GM21360 (cell line): ENCODE measurements at regions not wholly inside any gene's neighbourhood (a gene's known extent, or its start where the extent isn't known, plus 50 kb on each side); places are given as distances from the start of the nearest gene placed in this dataset.

Experiments used
- ATAC-seq: cut with Tn5 transposase; IDR thresholded peaks from one replicate; pipeline ENCODE4 v1.9.1; 2021; ENCODE audit warnings: mild to moderate bottlenecking, moderate library complexity; ENCODE audit not compliant: unreplicated experiment

- no peak for ATAC-seq
These were observed 261.0 kb downstream of the PDGFC start for GRCh38 chr4:156710365-156711192.

DNA sequence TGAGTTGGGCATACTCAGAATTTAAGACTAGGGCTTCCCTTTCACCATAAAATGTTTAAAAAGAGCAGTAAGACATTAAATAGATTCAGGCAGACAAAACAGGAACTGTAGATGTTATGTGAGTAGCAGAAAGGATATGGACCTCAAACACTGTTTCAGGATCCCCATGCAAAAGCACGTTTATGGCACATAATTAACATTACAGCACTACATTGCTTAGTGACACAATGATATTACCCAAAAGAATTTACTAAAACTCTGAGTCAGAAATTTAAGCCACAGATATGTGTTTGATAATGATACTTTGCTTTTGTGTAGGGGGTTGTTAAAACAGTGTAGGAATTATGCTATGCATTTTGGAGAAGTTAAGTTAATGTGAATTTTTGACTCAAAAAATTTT lies 266.3 kb downstream of the PDGFC start:
- no peak for ATAC-seq

DNA sequence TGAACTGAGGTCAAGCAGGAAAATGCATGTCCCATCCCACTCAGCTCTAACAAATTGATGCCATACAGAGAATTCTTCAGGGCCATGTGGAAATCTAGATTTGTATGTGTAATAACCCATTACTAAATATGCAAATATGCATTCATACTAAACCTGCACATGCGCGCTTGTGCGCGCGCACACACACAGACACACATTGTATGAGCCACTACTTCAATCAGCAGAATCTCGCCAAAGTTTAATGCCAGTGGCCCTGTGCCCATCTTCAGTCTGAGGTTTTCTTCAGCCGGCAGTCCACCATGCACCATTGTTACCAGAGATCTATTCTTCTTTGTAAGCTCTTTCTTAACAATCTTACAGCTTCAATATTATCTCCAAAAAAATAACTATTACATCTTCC lies 276.4 kb downstream of the PDGFC start:
- no peak for ATAC-seq

DNA sequence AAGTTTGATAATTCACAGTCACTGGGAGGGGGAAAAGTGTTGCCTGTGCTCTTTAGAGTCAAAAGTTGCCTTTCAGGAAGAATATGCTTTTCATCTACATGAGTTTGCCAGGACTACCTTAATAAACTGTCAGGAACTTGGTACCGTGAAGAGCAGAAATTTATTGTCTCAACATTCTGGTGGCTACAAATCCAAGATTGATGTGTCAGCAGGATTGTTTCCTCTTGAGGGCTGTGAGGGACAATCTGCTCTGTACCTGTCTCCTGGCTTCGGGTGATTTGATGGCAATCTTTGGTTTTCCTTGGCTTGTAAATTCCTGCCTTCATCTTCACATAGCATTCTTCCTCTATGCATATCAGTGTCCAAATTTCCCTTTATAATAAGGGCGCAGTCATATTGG lies 277.2 kb downstream of the PDGFC start:
- ATAC-seq = no peak

DNA sequence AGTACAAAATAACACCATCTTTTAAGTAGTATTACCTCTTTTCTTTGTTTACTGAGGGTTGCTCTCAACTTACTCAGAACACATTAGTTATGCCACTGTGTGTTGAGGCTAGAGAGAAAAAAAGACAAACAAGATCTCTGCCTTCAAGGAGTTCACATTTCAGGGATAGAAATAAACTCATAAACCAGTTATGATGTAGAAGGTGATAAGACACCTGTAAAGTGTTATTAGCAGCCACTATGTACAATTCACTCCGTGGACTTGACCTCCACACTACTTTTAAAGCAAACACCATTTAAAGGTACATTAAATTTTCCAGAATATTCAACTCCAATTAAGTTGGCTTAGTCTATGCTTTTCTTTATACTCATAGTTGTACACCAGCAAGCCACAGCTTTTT lies 278.0 kb downstream of the PDGFC start:
- ATAC-seq = no peak

- ATAC-seq = no peak
These were observed 279.6 kb downstream of the PDGFC start for GRCh38 chr4:156692016-156692415.

DNA sequence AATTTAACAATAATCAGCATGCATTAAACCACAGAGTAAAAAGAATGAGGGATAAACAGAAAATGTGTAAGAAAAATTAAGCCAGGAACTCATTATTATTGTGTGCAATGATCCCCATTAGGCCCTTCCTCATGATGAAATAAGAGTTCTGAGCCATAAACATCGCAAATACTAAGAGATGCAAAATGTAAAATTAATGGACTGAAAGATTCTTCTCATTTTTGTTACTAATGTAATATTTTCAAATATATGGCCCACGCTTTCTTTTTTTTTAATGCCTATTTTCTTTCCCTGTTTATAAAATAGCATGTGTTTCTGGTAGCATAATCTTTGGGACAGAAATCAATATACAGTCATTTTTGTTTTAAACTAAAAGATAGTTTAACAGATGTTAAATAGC lies 281.0 kb downstream of the PDGFC start:
- no peak for ATAC-seq

GRCh38 chr4:156686120-156686519 lies 285.5 kb downstream of the PDGFC start:
- no peak for ATAC-seq

DNA sequence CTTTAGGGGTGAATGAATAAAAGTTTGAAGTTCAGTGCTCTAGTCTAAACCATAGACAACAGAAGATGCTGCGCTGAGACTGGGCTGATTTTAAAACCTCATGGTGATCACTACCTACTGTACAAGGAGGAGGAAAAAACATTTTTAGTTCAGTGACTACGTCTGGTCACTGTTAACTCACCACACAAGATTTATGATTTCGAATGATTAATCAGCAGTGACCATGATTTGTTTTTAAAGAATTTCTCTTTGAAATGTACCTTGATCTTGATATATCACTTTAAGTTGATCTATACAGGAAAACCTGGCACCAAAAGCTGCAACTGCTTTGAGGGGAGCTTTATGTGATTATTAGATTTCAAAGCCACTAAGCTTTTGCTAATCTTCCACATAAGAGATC lies 286.3 kb downstream of the PDGFC start:
- no peak for ATAC-seq

- ATAC-seq = no peak
These were observed 293.9 kb downstream of the PDGFC start for GRCh38 chr4:156677656-156678055.

DNA sequence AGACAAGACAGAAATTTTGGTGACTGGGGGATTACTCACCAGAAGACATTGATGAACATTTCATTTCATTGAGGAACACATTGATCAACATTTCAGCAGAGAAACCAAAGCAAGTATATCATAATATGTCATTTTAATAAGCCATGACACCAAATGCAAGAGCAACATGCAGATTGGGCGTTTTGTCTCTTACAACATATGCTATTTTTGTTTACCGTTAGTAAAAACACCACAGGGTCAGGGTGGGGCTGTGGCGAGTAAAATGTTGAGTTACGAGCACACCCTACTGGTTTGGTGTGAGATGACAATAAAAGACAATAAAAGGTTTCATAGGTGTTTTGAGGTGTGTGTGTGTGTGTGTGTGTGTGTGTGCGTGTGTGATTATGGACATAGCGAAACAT lies 294.5 kb downstream of the PDGFC start:
- peak; percentile 85 for ATAC-seq

- ATAC-seq = no peak
These were observed 295.3 kb downstream of the PDGFC start for GRCh38 chr4:156676116-156676851.

GRCh38 chr4:156673483-156673882 lies 298.1 kb downstream of the PDGFC start:
- ATAC-seq = no peak

DNA sequence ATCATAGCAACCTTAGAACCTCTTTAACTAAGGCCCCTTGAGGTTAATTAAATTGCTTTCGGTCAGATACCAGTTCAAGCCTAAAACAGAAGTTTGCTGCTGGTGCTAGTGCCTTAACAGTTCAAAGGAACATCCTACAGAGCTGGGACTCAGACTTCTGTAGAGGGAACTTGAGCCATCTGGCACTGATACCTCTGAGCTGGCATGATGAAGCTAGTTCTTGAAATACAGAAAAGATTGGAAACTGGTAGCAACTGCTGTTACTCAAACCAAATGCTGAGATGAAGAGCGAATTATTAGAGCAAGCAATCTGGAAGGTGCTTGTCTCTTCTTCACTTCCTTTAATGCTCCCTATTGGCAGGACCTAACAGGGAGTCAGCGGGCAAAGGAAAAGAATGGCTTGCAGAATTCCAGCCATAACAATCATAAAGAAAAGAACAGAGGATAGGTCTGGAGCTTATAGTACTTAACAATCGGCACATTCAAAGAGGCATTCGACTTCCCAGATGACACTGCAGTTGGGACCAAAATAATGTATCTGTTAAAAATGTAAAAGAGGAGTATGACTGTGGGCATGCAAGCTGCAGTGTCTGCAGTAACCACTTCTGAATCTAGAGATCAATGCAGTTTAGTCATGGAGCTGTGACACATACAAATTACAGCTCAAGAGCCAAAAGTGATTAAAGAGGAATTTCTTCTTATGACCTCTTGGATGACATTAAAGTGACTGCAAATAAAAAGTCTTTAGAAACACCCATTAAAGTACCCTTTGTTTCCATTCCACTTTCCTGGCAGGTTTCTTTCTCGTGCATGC lies 298.9 kb downstream of the PDGFC start:
- ATAC-seq = no peak

DNA sequence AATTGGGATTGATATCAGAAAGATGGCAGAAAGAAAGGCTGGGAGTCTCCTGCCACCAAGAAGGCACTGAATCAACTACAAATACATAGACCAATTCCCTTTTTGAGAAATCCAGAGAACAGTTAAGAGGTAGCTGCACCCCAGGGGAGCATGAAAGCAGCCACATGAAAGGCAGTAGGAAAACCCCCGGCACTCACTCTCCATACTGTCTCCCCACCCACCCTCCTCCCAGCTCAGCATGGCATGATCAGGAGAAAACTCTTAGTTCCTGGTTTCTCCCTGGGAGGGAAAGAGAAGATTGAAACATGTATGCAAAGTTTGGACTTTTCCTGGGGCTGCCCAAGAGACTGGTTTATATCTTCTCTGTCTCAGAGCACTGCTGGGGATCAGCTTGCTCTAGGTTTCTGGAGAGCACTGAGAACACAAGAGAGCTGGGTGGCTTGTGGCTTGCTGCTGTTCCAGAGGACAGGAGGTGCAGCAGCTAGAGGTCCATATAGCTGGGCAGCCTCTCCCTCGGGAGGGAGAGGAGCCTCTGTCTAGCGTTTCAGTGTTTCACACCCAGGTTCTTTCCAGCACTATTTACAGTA lies 305.7 kb downstream of the PDGFC start:
- no peak for ATAC-seq

DNA sequence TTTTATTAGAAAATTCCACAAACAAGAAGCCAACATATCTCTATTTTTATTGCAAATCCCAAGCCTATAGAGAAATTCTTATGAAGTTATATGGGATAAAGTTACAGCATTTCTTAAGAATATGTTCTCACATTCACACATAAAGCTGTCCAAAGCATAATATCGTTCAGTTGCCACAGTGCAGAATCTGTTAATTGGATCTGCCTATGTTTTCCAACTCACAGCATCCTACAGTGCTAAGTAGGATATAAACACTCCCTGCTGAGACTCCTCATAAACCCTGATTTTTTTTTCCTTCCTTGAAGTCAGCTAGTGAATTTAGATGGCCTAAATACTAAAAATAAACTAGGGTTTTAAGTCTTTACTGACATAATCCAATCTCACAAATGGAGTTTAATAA lies 307.9 kb downstream of the PDGFC start:
- no peak for ATAC-seq

- ATAC-seq = no peak
These were observed 308.7 kb downstream of the PDGFC start for GRCh38 chr4:156662921-156663320.

DNA sequence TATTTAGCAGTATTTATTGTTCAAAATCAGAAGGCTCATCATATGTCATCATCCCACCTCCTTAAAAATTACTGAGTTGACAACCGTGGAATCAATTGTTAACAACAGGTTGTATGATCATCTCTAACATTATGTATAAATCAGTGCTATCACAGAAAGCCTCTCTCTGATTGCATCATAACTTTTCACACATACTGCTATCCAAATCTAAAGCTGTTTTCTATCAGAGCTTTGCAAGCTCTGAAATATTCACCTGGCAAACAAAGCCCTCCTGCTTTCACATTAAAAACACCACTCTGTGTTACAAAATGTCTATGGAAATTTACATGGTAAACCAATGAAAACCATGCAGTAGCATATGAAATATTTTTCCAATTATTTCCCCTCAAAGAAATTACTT lies 310.0 kb downstream of the PDGFC start:
- ATAC-seq = no peak

DNA sequence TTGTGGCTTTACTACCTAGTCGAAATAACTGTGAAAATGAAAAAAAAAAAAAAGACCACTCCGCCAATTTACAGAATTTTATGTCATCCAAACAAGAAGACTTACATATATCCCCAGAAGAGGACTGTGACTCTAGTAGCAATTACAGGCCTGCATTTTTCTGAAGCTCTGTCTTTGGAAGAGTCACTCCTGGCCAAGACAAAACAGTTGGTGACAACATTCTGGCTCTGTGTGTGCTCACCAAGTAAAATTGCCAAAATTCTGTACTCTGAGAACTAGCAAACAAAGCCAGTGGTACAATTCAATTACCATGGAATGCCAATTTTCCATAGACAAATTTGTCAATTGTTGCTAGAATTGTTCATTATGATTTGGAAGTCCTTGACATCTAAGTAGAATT lies 311.1 kb downstream of the PDGFC start:
- no peak for ATAC-seq

DNA sequence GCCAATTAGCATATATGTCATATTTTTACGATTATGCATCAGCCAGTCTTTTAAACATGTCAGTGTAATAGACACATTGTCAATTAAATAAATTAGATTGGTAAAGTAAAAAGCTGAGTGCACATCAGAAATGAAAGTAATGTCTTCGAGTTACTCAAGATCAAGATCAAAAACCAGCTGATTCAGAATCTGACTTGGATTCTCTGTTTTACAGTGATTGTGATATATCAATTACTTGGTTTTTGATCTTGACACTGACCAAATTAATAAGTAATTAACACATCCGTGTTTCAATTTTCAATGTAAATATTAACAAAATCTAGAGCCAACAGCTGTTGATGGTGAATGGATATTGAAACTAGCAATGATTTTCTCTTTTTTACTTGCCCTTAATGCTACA lies 311.6 kb downstream of the PDGFC start:
- no peak for ATAC-seq

- no peak for ATAC-seq
These were observed 312.0 kb downstream of the PDGFC start for GRCh38 chr4:156659570-156659969.
